GM12878 (cell line): ENCODE measurements at regions not wholly inside any gene's neighbourhood (a gene's known extent, or its start where the extent isn't known, plus 50 kb on each side); places are given as distances from the start of the nearest gene placed in this dataset.

Experiments
- ATAC-seq: fragments of 200-7000 bp; cut with Tn5 transposase; 3 replicates; pipeline ENCODE4 v1.9.1; 2020; ENCODE audit warnings: mild to moderate bottlenecking, moderate library complexity
- BruUV-seq: library from RNA; stranded (reverse); fragments of 400-500 nt; replicated peaks from 2 replicates; lab custom pipeline; 2021; lab: Mats Ljungman, UMichigan
- CTCF ChIA-PET: fragments of 300-600 bp; sonication (Branson Sonifier 250); formaldehyde crosslinking; extraction: SDS; loops from one replicate; lab custom pipeline; 2021; ENCODE audit warnings: inconsistent platforms; lab: Yijun Ruan, JAX
- POLR2A ChIA-PET: fragments of 350-600 bp; formaldehyde crosslinking; extraction: SDS; loops from one replicate; lab custom pipeline; 2021; ENCODE audit warnings: inconsistent platforms; lab: Charles Lee
- RAD21 ChIA-PET: fragments of 300-600 bp; sonication (Branson Sonifier 250); formaldehyde crosslinking; loops from one replicate; lab custom pipeline; 2023; ENCODE audit warnings: antibody characterized with exemption; ENCODE audit not compliant: unreplicated experiment; lab: Charles Lee
- SMC1A ChIA-PET: fragments of 300-600 bp; sonication (Branson Sonifier 250); formaldehyde crosslinking; loops from one replicate; lab custom pipeline; 2023; ENCODE audit not compliant: unreplicated experiment, uncharacterized antibody; lab: Charles Lee
- DNase-seq: peaks from one replicate; pipeline ENCODE4 v3.0.0-alpha.2; 2011; ENCODE audit warnings: low read depth, low spot score
- FAIRE-seq: peaks from 3 replicates; lab custom pipeline; 2011; peaks lifted over from hg19 to GRCh38; lab: Jason Lieb, UNC
- H2AFZ ChIP-seq: 2 replicates; pipeline ENCODE4 v1.6.0; 2011; ENCODE audit warnings: low read depth, low read length, control low read depth; ENCODE audit not compliant: control insufficient read depth
- H3K27ac ChIP-seq: 2 replicates; pipeline ENCODE4 v1.5.1; 2011; ENCODE audit warnings: control low read depth; ENCODE audit not compliant: control insufficient read depth, insufficient read depth
- H3K27me3 ChIP-seq, 2 experiments: replicated peaks in 1 of 2; 2 replicates each; pipeline versions ENCODE4 v1.6.0 to v1.6.1; 2011; ENCODE audit warnings: low read length in 1 of 2; ENCODE audit not compliant: control insufficient read depth in 2 of 2, insufficient read depth in 2 of 2
- H3K36me3 ChIP-seq, 2 experiments: 2 replicates each; pipeline ENCODE4 v1.5.1; 2011; ENCODE audit warnings: low read length in 1 of 2; ENCODE audit not compliant: control insufficient read depth in 2 of 2, insufficient read depth in 2 of 2
- H3K4me1 ChIP-seq: 2 replicates; pipeline ENCODE4 v1.6.1; 2011; ENCODE audit warnings: mild to moderate bottlenecking, low read length, moderate library complexity, mixed read lengths; ENCODE audit not compliant: control insufficient read depth, insufficient read depth
- H3K4me2 ChIP-seq: 2 replicates; pipeline ENCODE4 v1.6.0; 2011; ENCODE audit warnings: control low read depth; ENCODE audit not compliant: control insufficient read depth, insufficient read depth
- H3K4me3 ChIP-seq: fragments of 200-600 bp; sonication (generic); 2 replicates; pipeline ENCODE4 v1.5.1; 2016
- H3K79me2 ChIP-seq: 2 replicates; pipeline ENCODE4 v1.6.0; 2011; ENCODE audit warnings: low read length; ENCODE audit not compliant: control insufficient read depth, insufficient read depth
- H3K9ac ChIP-seq: 2 replicates; pipeline ENCODE4 v1.8.0; 2011; ENCODE audit warnings: low read length, control low read depth, mixed read lengths; ENCODE audit not compliant: control insufficient read depth, insufficient read depth
- H3K9me3 ChIP-seq: replicated peaks from 3 replicates; pipeline ENCODE4 v1.5.1; 2011; ENCODE audit warnings: mild to moderate bottlenecking, low read length; ENCODE audit not compliant: control insufficient read depth, insufficient read depth
- H4K20me1 ChIP-seq: 2 replicates; pipeline ENCODE4 v1.6.0; 2011; ENCODE audit not compliant: control insufficient read depth, insufficient read depth
- CEBPB ChIP-seq, 2 experiments: fragments of 150-350 bp in 1 of 2; IDR thresholded peaks; 2 replicates each; pipeline ENCODE4 v1.6.1; 2012 to 2014; ENCODE audit warnings: low read depth in 2 of 2, low read length in 2 of 2, borderline replicate concordance in 1 of 2, inconsistent platforms in 1 of 2
- CHD4 ChIP-seq: fragments of 200-600 bp; sonication (generic); IDR thresholded peaks from 2 replicates; pipeline ENCODE4 v1.6.1; 2016; ENCODE audit warnings: mild to moderate bottlenecking
- CREB1 ChIP-seq: IDR thresholded peaks from 2 replicates; pipeline ENCODE4 v1.6.1; 2012; ENCODE audit warnings: low read depth, mild to moderate bottlenecking, inconsistent platforms
- FOS ChIP-seq: IDR thresholded peaks from 3 replicates; pipeline ENCODE4 v1.6.1; 2011; ENCODE audit warnings: borderline replicate concordance; ENCODE audit not compliant: insufficient read length; ENCODE audit errors: extremely low read depth
- IKZF2 ChIP-seq, 2 experiments: fragments of 450-650 bp; IDR thresholded peaks; 2 replicates each; pipeline ENCODE4 v1.6.1; 2017; ENCODE audit warnings: mild to moderate bottlenecking in 2 of 2, moderate library complexity in 2 of 2
- KDM1A ChIP-seq: fragments of 200-600 bp; sonication (generic); IDR thresholded peaks from 2 replicates; pipeline ENCODE4 v1.6.1; 2016; ENCODE audit warnings: borderline replicate concordance
- NFXL1 ChIP-seq: fragments of 450-650 bp; IDR thresholded peaks from 2 replicates; pipeline ENCODE4 v1.6.1; 2017; ENCODE audit warnings: antibody characterized with exemption, mild to moderate bottlenecking, borderline replicate concordance
- POLR2AphosphoS5 ChIP-seq: IDR thresholded peaks from 2 replicates; pipeline ENCODE4 v1.6.1; 2011; ENCODE audit warnings: mild to moderate bottlenecking, low read length, inconsistent platforms
- POU2F2 ChIP-seq: IDR thresholded peaks from 3 replicates; pipeline ENCODE4 v1.6.1; 2011; ENCODE audit warnings: low read depth, mild to moderate bottlenecking, low read length, borderline replicate concordance
- RUNX3 ChIP-seq: IDR thresholded peaks from 2 replicates; pipeline ENCODE4 v1.6.1; 2012; ENCODE audit warnings: low read length, inconsistent platforms
- SREBF1 ChIP-seq: IDR thresholded peaks from 2 replicates; pipeline ENCODE4 v1.6.1; 2012; ENCODE audit warnings: mild to moderate bottlenecking, low read length
- SUPT20H ChIP-seq: IDR thresholded peaks from 2 replicates; pipeline ENCODE4 v1.6.1; 2011; ENCODE audit warnings: low read depth, mild to moderate bottlenecking, low read length, moderate library complexity, borderline replicate concordance; ENCODE audit not compliant: control insufficient read depth
- WGBS: methylation state at CpG from one replicate; pipeline ENCODE4 v1.1.6; 2016; ENCODE audit warnings: low lambda C conversion rate; ENCODE audit not compliant: insufficient replicate concordance, insufficient coverage; ENCODE audit errors: missing lambda C conversion rate; 5-methylcytosine and 5-hydroxymethylcytosine counted together
- in situ Hi-C: fragments of 300-500 bp; cut with MboI; formaldehyde crosslinking; loops from 9 replicates; pipeline ENCODE4 v1.14.3; 2018; ENCODE audit warnings: mixed read lengths
- intact Hi-C: fragments of 100-400 bp; cut with micrococcal nuclease; formaldehyde crosslinking; loops from one replicate; pipeline ENCODE4 v1.14.2; 2022; ENCODE audit not compliant: unreplicated experiment
- TF ChIP-seq, protein P1 (sequence below): IDR thresholded peaks from 2 replicates; pipeline ENCODE4 v1.6.1; 2012; ENCODE audit warnings: low read length, inconsistent platforms
- TF ChIP-seq, protein P2 (sequence below): fragments of 150-350 bp; IDR thresholded peaks from 2 replicates; pipeline ENCODE4 v1.6.1; 2016; ENCODE audit warnings: low read depth, low read length

- BruUV-seq: no TSS peak
- no peak overlapping the region for H3K4me2 ChIP-seq
- H3K36me3 ChIP-seq: no peaks in the 10 kb centered on the region
- in situ Hi-C loops (no loop called here), intact Hi-C loops (no loop called here)
- H4K20me1 ChIP-seq: no peaks in the 10 kb centered on the region
- TF ChIP-seq FOS (no peak), POLR2AphosphoS5 (no peak), NFXL1 (no peak), SUPT20H (no peak), POU2F2 (no peak)
- no peaks in the 10 kb centered on the region; the same call in 2 of the 3 replicates for H3K9me3 ChIP-seq
- H3K9ac ChIP-seq: no peak overlapping the region
- no peaks in the 10 kb centered on the region for H3K79me2 ChIP-seq
- ATAC-seq (no peak), DNase-seq (no peak), FAIRE-seq (no peak)
- POLR2A ChIA-PET: no interaction called here
- RAD21 ChIA-PET: no interaction called here
- no peak overlapping the region for H3K27ac ChIP-seq
- H3K27me3 ChIP-seq: no peaks in the 10 kb centered on the region
- no peak overlapping the region for H3K4me3 ChIP-seq
- H2AFZ ChIP-seq: no peak overlapping the region
- CTCF ChIA-PET: no interaction called here
- SMC1A ChIA-PET: no interaction called here
- no peaks in the 10 kb centered on the region for H3K4me1 ChIP-seq
Observed at GRCh38 chr14:27314231-27314630, 716.4 kb upstream of the NOVA1 start.

DNA sequence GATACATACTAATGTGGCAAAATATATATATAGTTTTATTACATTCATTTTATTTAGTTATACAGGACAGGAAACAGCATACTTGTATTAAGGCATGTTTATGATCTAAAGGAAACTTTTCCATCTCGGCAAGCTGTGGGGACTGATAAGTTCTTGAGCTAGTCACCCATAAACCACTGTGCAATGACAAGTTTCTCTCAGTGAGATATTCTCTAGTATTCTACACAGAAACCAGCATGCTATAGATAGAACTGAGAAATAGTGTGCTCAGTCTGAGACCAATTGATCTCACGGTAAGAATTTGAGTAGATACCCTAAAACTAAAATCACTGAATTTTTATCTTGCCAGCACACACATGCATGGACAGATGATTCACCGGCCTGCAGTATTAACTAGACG, 717.6 kb upstream of the NOVA1 start:
- intact Hi-C loops: no loop called here
- 32% methylated on average over 4 of the region's 4 CpGs for WGBS
- H3K4me1 ChIP-seq: no peaks in the 10 kb centered on the region
- H3K79me2 ChIP-seq: no peaks in the 10 kb centered on the region
- DNase-seq (no peak), ATAC-seq (no peak), FAIRE-seq (no peak)
- no peak overlapping the region for H3K9ac ChIP-seq
- H3K9me3 ChIP-seq: no peaks in the 10 kb centered on the region; the same call in 2 of the 3 replicates
- ChIA-PET RAD21 (no interaction called here), POLR2A (no interaction called here), CTCF (no interaction called here), SMC1A (no interaction called here)
- no peaks in the 10 kb centered on the region for H3K27me3 ChIP-seq
- H3K27ac ChIP-seq: no peak overlapping the region
- in situ Hi-C loops: no loop called here
- BruUV-seq: no TSS peak
- no peak overlapping the region for H2AFZ ChIP-seq
- no peak overlapping the region for H3K4me2 ChIP-seq
- no peak overlapping the region for H3K4me3 ChIP-seq
- H3K36me3 ChIP-seq: no peaks in the 10 kb centered on the region
- H4K20me1 ChIP-seq: no peaks in the 10 kb centered on the region
- TF ChIP-seq, protein P1, sequence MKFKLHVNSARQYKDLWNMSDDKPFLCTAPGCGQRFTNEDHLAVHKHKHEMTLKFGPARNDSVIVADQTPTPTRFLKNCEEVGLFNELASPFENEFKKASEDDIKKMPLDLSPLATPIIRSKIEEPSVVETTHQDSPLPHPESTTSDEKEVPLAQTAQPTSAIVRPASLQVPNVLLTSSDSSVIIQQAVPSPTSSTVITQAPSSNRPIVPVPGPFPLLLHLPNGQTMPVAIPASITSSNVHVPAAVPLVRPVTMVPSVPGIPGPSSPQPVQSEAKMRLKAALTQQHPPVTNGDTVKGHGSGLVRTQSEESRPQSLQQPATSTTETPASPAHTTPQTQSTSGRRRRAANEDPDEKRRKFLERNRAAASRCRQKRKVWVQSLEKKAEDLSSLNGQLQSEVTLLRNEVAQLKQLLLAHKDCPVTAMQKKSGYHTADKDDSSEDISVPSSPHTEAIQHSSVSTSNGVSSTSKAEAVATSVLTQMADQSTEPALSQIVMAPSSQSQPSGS: no peak
- TF ChIP-seq, protein P2, sequence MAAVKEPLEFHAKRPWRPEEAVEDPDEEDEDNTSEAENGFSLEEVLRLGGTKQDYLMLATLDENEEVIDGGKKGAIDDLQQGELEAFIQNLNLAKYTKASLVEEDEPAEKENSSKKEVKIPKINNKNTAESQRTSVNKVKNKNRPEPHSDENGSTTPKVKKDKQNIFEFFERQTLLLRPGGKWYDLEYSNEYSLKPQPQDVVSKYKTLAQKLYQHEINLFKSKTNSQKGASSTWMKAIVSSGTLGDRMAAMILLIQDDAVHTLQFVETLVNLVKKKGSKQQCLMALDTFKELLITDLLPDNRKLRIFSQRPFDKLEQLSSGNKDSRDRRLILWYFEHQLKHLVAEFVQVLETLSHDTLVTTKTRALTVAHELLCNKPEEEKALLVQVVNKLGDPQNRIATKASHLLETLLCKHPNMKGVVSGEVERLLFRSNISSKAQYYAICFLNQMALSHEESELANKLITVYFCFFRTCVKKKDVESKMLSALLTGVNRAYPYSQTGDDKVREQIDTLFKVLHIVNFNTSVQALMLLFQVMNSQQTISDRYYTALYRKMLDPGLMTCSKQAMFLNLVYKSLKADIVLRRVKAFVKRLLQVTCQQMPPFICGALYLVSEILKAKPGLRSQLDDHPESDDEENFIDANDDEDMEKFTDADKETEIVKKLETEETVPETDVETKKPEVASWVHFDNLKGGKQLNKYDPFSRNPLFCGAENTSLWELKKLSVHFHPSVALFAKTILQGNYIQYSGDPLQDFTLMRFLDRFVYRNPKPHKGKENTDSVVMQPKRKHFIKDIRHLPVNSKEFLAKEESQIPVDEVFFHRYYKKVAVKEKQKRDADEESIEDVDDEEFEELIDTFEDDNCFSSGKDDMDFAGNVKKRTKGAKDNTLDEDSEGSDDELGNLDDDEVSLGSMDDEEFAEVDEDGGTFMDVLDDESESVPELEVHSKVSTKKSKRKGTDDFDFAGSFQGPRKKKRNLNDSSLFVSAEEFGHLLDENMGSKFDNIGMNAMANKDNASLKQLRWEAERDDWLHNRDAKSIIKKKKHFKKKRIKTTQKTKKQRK: no peak
- TF ChIP-seq KDM1A: no peak
- TF ChIP-seq FOS: no peak
- no peak for TF ChIP-seq SREBF1
- TF ChIP-seq CHD4: no peak
- TF ChIP-seq RUNX3: no peak
- no peak for TF ChIP-seq CEBPB (IDR thresholded peaks at IDR 0.05; ENCODE audit: borderline replicate concordance in 1 of 2, low read depth in 2 of 2, low read length in 2 of 2)
- TF ChIP-seq IKZF2 (IDR thresholded peaks at IDR 0.05): no peak
- no peak for TF ChIP-seq CREB1
